OCI-LY3 (cell line): ENCODE measurements at regions not wholly inside any gene's neighbourhood (a gene's known extent, or its start where the extent isn't known, plus 50 kb on each side); places are given as distances from the start of the nearest gene placed in this dataset.

Source experiments
- H2AFZ ChIP-seq: fragments of 200-600, 300-600 bp; shearing (Covaris generic); 2 replicates; pipeline ENCODE4 v1.6.0; 2014; ENCODE audit warnings: antibody characterized with exemption, low read depth, low read length
- H3K27ac ChIP-seq: fragments of 200-600, 300-600 bp; sonication (generic); 2 replicates; pipeline ENCODE4 v1.5.1; 2014; ENCODE audit warnings: mild to moderate bottlenecking, low read length, moderate library complexity, mixed read lengths
- H3K27me3 ChIP-seq: fragments of 200-600, 300-600 bp; sonication (generic); 2 replicates; pipeline ENCODE4 v1.6.1; 2014; ENCODE audit warnings: low read depth, low read length, mixed read lengths
- H3K36me3 ChIP-seq: fragments of 200-600, 300-600 bp; sonication (generic); replicated peaks from 2 replicates; pipeline ENCODE3; 2014; ENCODE audit warnings: low read depth, low read length, mixed read lengths
- H3K4me1 ChIP-seq: fragments of 300-600, 200-600 bp; sonication (generic); 2 replicates; pipeline ENCODE4 v1.6.1; 2014; ENCODE audit warnings: low read length, mixed read lengths
- H3K4me2 ChIP-seq: fragments of 200-600, 300-600 bp; sonication (generic); 2 replicates; pipeline ENCODE4 v1.6.1; 2014; ENCODE audit warnings: low read length, mixed read lengths
- H3K4me3 ChIP-seq: fragments of 300-600, 200-600 bp; sonication (generic); 2 replicates; pipeline ENCODE4 v1.5.1; 2014; ENCODE audit warnings: antibody characterized with exemption, mild to moderate bottlenecking, low read length, moderate library complexity
- H3K79me2 ChIP-seq: fragments of 300-600, 200-600 bp; shearing (Covaris generic); 2 replicates; pipeline ENCODE4 v1.6.1; 2014; ENCODE audit warnings: mild to moderate bottlenecking, low read length, mixed read lengths
- H3K9ac ChIP-seq: fragments of 300-600, 200-600 bp; shearing (Covaris generic); 2 replicates; pipeline ENCODE4 v1.6.0; 2014; ENCODE audit warnings: mild to moderate bottlenecking, low read length, moderate library complexity
- H3K9me3 ChIP-seq: fragments of 200-600, 300-600 bp; shearing (Covaris generic); 2 replicates; pipeline ENCODE4 v1.6.1; 2014; ENCODE audit warnings: low read length, mixed read lengths; ENCODE audit not compliant: insufficient read depth
- H4K20me1 ChIP-seq: fragments of 200-600, 300-600 bp; sonication (generic); 2 replicates; pipeline ENCODE4 v1.6.1; 2016; ENCODE audit warnings: low read length, mixed read lengths; ENCODE audit not compliant: insufficient read depth
- CTCF ChIP-seq: fragments of 200-600, 300-600 bp; sonication (generic); IDR thresholded peaks from 2 replicates; pipeline ENCODE4 v1.5.1; 2014; ENCODE audit warnings: antibody characterized with exemption, low read length, low read depth
- EZH2phosphoT487 ChIP-seq: fragments of 200-600 bp; shearing (Covaris generic); IDR thresholded peaks from 2 replicates; pipeline ENCODE4 v1.6.1; 2018; ENCODE audit warnings: antibody characterized with exemption, mixed run types, low read depth

GRCh38 chr12:13591488-13591887, 389.9 kb downstream of the GRIN2B start:
- Histone ChIP-seq H3K4me2 (no peak overlapping the region), H3K36me3 (no peaks in the 10 kb centered on the region)

GRCh38 chr12:13591059-13591458, 390.3 kb downstream of the GRIN2B start:
- Histone ChIP-seq H3K79me2 (no peaks in the 10 kb centered on the region), H3K27me3 (peaks cover 33% of the 10 kb centered on the region; the same call in 1 of the 2 replicates), H3K27ac (no peak overlapping the region), H3K9ac (no peak overlapping the region), H3K4me3 (no peak overlapping the region), H4K20me1 (no peaks in the 10 kb centered on the region), H3K4me1 (no peaks in the 10 kb centered on the region), H3K4me2 (no peak overlapping the region), H3K9me3 (no peaks in the 10 kb centered on the region), H3K36me3 (no peaks in the 10 kb centered on the region), H2AFZ (no peak overlapping the region)
- TF ChIP-seq EZH2phosphoT487 (no peak), CTCF (no peak)

More at GRCh38 chr12:13591488-13591887, 389.9 kb downstream of the GRIN2B start:
- Histone ChIP-seq H3K79me2 (no peaks in the 10 kb centered on the region), H3K4me3 (no peak overlapping the region), H4K20me1 (no peaks in the 10 kb centered on the region), H3K9ac (no peak overlapping the region), H2AFZ (no peak overlapping the region), H3K9me3 (no peaks in the 10 kb centered on the region), H3K27me3 (peaks cover 31% of the 10 kb centered on the region; the same call in 1 of the 2 replicates), H3K4me1 (no peaks in the 10 kb centered on the region), H3K27ac (no peak overlapping the region)
- TF ChIP-seq CTCF (no peak), EZH2phosphoT487 (no peak)

GRCh38 chr12:13588574-13588973, 392.0 kb downstream of the EMP1 start:
- H3K36me3 ChIP-seq = no peaks in the 10 kb centered on the region
- peaks cover 28% of the 10 kb centered on the region; the same call in 1 of the 2 replicates for H3K27me3 ChIP-seq

GRCh38 chr12:13587721-13588390, 391.3 kb downstream of the EMP1 start:
- H3K4me1 ChIP-seq = no peaks in the 10 kb centered on the region
- H3K27me3 ChIP-seq = peaks cover 28% of the 10 kb centered on the region; the same call in 1 of the 2 replicates
- H3K9me3 ChIP-seq = no peaks in the 10 kb centered on the region
- no peak overlapping the region for H3K9ac ChIP-seq
- no peak for TF ChIP-seq CTCF
- H3K4me2 ChIP-seq = no peak overlapping the region
- H3K4me3 ChIP-seq = no peak overlapping the region
- H3K27ac ChIP-seq = no peak overlapping the region
- no peaks in the 10 kb centered on the region for H3K36me3 ChIP-seq
- no peaks in the 10 kb centered on the region for H4K20me1 ChIP-seq
- H3K79me2 ChIP-seq = no peaks in the 10 kb centered on the region
- no peak overlapping the region for H2AFZ ChIP-seq

More at GRCh38 chr12:13588574-13588973, 392.0 kb downstream of the EMP1 start:
- H3K9ac ChIP-seq = no peak overlapping the region
- no peaks in the 10 kb centered on the region for H3K9me3 ChIP-seq
- TF ChIP-seq EZH2phosphoT487 (no peak), CTCF (no peak)
- H4K20me1 ChIP-seq = no peaks in the 10 kb centered on the region
- no peak overlapping the region for H3K27ac ChIP-seq
- no peak overlapping the region for H3K4me2 ChIP-seq
- H2AFZ ChIP-seq = no peak overlapping the region
- H3K4me1 ChIP-seq = no peaks in the 10 kb centered on the region
- no peaks in the 10 kb centered on the region for H3K79me2 ChIP-seq
- no peak overlapping the region for H3K4me3 ChIP-seq
